Astrocyte (in vitro differentiated cells and primary cell): ENCODE measurements at regions not wholly inside any gene's neighbourhood (a gene's known extent, or its start where the extent isn't known, plus 50 kb on each side); places are given as distances from the start of the nearest gene placed in this dataset.

ENCODE experiments used
- DNase-seq: peaks from one replicate; pipeline ENCODE4 v3.0.0-alpha.2; 2010; ENCODE audit warnings: low read depth
- FAIRE-seq: peaks from 2 replicates; lab custom pipeline; 2011; peaks lifted over from hg19 to GRCh38; lab: Jason Lieb, UNC
- H2AFZ ChIP-seq: 2 replicates; pipeline ENCODE4 v1.6.0; 2012; ENCODE audit warnings: low read depth, low read length, inconsistent platforms
- H3K27ac ChIP-seq: 2 replicates; pipeline ENCODE4 v1.5.1; 2011; ENCODE audit warnings: low read depth, low read length, inconsistent platforms
- H3K27me3 ChIP-seq: 2 replicates; pipeline ENCODE4 v1.6.0; 2011; ENCODE audit warnings: low read length, inconsistent platforms; ENCODE audit not compliant: insufficient read depth
- H3K36me3 ChIP-seq: 2 replicates; pipeline ENCODE4 v1.5.1; 2011; ENCODE audit warnings: low read length, inconsistent platforms; ENCODE audit not compliant: insufficient read depth
- H3K4me1 ChIP-seq: 2 replicates; pipeline ENCODE4 v1.5.1; 2011; ENCODE audit warnings: low read length, inconsistent platforms; ENCODE audit not compliant: insufficient read depth
- H3K4me2 ChIP-seq: 2 replicates; pipeline ENCODE4 v1.6.0; 2012; ENCODE audit warnings: low read length, inconsistent platforms
- H3K4me3 ChIP-seq: 2 replicates; pipeline ENCODE4 v1.5.1; 2011; ENCODE audit warnings: low read depth, mild to moderate bottlenecking, low read length, inconsistent platforms; ENCODE audit not compliant: insufficient read depth
- H3K79me2 ChIP-seq: 2 replicates; pipeline ENCODE4 v1.6.0; 2012; ENCODE audit warnings: mild to moderate bottlenecking, low read length, inconsistent platforms; ENCODE audit not compliant: insufficient read depth
- H3K9ac ChIP-seq: 2 replicates; pipeline ENCODE4 v1.6.0; 2012; ENCODE audit warnings: mild to moderate bottlenecking, low read length, inconsistent platforms
- H3K9me3 ChIP-seq: 2 replicates; pipeline ENCODE4 v1.5.1; 2012; ENCODE audit warnings: low read depth, mild to moderate bottlenecking, low read length, inconsistent platforms; ENCODE audit not compliant: insufficient read depth
- H4K20me1 ChIP-seq: 2 replicates; pipeline ENCODE4 v1.6.0; 2012; ENCODE audit warnings: low read length, inconsistent platforms; ENCODE audit not compliant: insufficient read depth
- H3K27ac Mint-ChIP-seq: one replicate; pipeline ENCODE4 v1.8.0; 2021; ENCODE audit warnings: mild to moderate bottlenecking, mixed read lengths; ENCODE audit not compliant: unreplicated experiment
- H3K27me3 Mint-ChIP-seq: one replicate; pipeline ENCODE4 v1.8.0; 2021; ENCODE audit warnings: low read depth, mixed read lengths; ENCODE audit not compliant: unreplicated experiment
- H3K36me3 Mint-ChIP-seq: one replicate; pipeline ENCODE4 v1.8.0; 2021; ENCODE audit warnings: low read depth, mixed read lengths; ENCODE audit not compliant: unreplicated experiment
- H3K4me1 Mint-ChIP-seq: one replicate; pipeline ENCODE4 v1.8.0; 2021; ENCODE audit warnings: low read depth, mixed read lengths; ENCODE audit not compliant: unreplicated experiment
- H3K4me3 Mint-ChIP-seq: one replicate; pipeline ENCODE4 v1.8.0; 2021; ENCODE audit warnings: mild to moderate bottlenecking, moderate library complexity, mixed read lengths; ENCODE audit not compliant: unreplicated experiment
- H3K9me3 Mint-ChIP-seq: one replicate; pipeline ENCODE4 v1.8.0; 2021; ENCODE audit warnings: mild to moderate bottlenecking, mixed read lengths; ENCODE audit not compliant: unreplicated experiment
- CTCF ChIP-seq: IDR thresholded peaks from 2 replicates; pipeline ENCODE4 v1.5.1; 2011; ENCODE audit warnings: low read depth, mild to moderate bottlenecking, inconsistent platforms, low read length, moderate library complexity; ENCODE audit not compliant: insufficient read depth
- EZH2 ChIP-seq: IDR thresholded peaks from 2 replicates; pipeline ENCODE4 v1.6.1; 2012; ENCODE audit warnings: mild to moderate bottlenecking, low read length, inconsistent platforms; ENCODE audit not compliant: insufficient read depth

- H3K79me2 ChIP-seq: no peaks in the 10 kb centered on the region
- no peaks in the 10 kb centered on the region for H3K4me1 ChIP-seq
- Mint-ChIP-seq H3K27ac (no peak overlapping the region), H3K9me3 (no peaks in the 10 kb centered on the region), H3K4me1 (no peaks in the 10 kb centered on the region), H3K4me3 (no peak overlapping the region), H3K27me3 (peaks cover 83% of the 10 kb centered on the region), H3K36me3 (no peaks in the 10 kb centered on the region)
- no peak overlapping the region for H3K9ac ChIP-seq
- no peak overlapping the region for H3K27ac ChIP-seq
- FAIRE-seq (no peak), DNase-seq (no peak)
- no peaks in the 10 kb centered on the region for H3K36me3 ChIP-seq
- no peak overlapping the region for H3K4me3 ChIP-seq
- no peak overlapping the region for H3K4me2 ChIP-seq
- H3K9me3 ChIP-seq: no peaks in the 10 kb centered on the region
- no peaks in the 10 kb centered on the region for H4K20me1 ChIP-seq
- TF ChIP-seq EZH2: no peak
- TF ChIP-seq CTCF: no peak
- no peak overlapping the region for H2AFZ ChIP-seq
- H3K27me3 ChIP-seq: peaks cover 6% of the 10 kb centered on the region
These were observed 131.2 kb downstream of the ZNF280B start for GRCh38 chr22:22377335-22377734.

- Histone ChIP-seq H3K36me3 (no peaks in the 10 kb centered on the region), H3K4me2 (no peak overlapping the region), H3K27me3 (peaks cover 3% of the 10 kb centered on the region), H3K4me3 (no peak overlapping the region), H3K9ac (no peak overlapping the region), H3K27ac (no peak overlapping the region), H3K79me2 (no peaks in the 10 kb centered on the region), H3K4me1 (no peaks in the 10 kb centered on the region), H3K9me3 (no peaks in the 10 kb centered on the region), H2AFZ (no peak overlapping the region), H4K20me1 (no peaks in the 10 kb centered on the region)
- Mint-ChIP-seq H3K27me3 (peaks cover 86% of the 10 kb centered on the region), H3K4me3 (no peak overlapping the region), H3K27ac (no peak overlapping the region), H3K4me1 (no peaks in the 10 kb centered on the region), H3K9me3 (no peaks in the 10 kb centered on the region), H3K36me3 (no peaks in the 10 kb centered on the region)
- DNase-seq (no peak), FAIRE-seq (no peak)
- TF ChIP-seq CTCF (no peak), EZH2 (no peak)
These were observed 129.8 kb downstream of the ZNF280B start for GRCh38 chr22:22378446-22379415.
